ENCODE measurements at regions not wholly inside any gene's neighbourhood (a gene's known extent, or its start where the extent isn't known, plus 50 kb on each side); places are given as distances from the start of the nearest gene placed in this dataset.

DNA sequence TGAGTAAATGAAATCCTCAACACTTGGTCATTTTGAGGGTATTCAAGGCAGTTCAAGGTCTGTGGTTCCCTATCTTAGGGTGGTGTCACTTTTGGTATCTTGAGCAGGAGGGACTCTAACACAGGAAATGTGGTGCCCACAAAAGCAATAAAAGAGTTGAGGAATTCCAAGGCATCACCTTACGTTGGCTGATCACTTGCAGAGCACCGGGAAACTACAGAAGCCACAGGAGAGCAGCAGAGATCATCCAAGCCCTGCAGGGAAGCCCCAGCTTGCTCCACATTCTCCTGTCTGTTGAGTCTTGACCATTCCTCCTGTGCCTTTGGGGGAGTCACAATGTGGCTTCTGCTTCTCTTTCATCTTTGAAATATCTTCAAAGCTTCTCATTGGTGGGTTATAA lies 565.8 kb upstream of the ADARB2 start:
- no peak for DNase-seq

DNA sequence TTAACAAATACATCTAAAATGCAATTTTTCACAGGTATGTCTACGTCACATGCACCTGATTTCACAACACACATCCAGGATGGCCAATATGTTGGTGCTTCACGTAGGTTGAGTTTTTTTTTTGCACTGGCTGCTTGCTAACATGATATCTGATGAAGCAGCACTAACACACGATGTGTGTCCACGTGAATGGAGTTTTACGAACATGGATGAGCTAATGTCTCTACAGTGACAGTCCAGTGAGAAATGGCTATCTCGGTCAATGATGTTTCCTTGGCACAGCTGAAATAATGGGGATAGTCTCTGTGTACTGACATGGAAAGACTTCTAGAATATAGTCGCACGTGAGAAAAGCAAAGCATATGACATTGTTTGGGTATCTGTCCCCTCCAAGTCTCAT lies 563.9 kb upstream of the ADARB2 start:
- DNase-seq, result no peak

DNA sequence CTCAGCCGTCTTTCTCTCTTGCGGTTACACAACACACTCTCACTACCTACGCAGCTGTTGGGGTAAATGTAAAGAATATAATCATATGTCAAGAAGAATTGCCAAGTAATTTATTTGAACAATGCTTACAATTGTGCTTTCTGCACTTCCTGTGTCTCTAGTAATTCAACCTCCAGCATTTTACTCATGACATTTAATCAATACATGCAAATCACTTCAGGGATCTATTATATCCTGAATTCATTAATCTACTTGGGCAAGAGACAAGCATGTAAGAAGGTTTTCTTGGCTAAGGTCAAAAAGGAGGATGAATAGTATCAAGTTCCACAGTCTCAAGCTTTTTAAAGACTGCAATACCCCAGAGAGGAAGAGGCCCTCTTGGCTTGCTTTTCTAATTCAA lies 562.9 kb upstream of the ADARB2 start:
- no peak for DNase-seq

DNA sequence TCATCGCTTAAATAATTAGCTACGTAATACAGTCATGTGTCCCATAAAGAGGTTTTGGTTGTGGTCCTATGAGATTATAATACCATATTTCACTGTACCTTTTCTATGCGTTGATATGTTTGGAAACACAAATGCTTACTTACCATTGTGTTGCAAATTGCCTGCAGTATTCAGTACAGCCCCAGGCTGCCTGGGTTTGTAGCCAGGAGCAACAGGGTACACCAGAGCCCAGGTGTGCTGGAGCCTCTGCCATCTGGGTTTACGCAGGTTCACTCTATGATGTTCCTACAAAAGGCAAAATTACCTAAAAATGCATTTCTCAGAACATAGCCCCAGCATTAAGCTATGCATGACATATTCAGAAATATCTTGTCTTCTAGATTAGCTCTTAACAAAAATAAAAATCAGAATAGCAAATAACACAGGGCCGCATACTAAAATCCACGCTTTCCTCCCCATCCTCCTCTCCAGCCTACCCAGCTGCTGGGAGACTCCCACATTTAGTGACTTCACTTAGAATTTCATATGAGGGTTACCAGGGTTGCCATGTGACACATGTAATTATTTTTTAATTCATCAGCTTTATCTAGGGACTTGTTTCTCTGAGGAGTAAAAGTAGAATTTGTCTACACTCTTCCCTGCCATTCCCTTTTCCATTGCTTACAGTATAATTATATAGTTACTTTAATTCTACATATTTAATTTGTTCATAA lies 559.0 kb upstream of the ADARB2 start:
- no peak for DNase-seq

DNA sequence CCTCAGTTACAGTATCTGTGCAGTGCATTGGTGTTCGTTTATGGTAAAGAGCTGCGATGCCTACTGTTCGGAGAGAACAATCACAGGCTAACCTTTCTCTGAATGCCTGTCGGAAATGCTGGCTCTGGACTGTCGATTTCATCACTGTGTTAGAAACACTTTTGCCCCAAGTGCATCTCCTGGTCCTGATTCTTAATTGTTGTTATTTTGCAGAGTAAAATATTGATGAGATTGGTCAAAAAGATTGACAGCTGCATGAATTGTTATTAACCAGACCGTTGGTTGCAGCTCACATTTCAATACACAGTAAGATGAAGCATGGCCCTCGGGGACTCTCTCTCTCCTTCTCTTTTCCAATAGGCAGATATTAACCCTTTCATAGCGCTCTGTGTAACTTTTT lies 557.4 kb upstream of the ADARB2 start:
- DNase-seq, result no peak

DNA sequence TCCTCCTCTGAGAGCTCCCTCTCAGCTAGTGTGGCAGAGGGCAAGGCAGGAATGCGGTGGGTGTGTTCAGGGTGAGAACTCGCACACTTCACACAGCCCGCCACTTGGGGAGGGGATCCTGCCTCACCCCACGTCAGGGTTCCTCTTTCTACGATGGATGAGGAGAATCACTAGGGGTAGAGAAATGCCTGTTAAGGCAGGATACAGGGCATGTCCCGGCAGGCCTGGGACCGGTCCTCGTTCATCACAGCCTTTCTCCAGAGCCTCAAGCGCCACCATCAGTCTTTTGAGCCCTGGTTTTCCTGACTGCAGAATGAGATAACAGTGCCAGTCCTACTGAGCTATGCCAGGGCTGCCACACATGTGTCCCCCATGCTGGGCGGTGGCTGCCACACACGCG lies 546.7 kb upstream of the ADARB2 start:
- DNase-seq, result no peak

DNA sequence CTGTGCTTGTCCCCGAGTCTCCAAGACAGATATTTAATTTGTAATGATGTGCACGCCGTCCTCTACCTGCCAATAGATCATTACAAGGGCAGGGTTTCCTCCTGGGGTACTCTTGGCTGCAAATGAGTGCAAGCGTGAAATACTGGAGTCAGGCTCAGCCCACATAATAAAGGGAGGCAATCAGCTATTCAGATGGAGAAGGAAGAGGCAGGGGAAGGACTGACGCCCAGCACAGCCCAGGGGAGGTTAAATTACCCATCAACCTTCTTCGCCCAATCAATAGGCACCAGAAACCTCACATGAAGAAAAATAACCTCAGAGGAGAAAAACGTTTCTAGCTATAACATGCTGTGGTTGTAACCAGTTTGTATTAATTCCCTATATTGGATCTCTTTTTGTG lies 544.9 kb upstream of the ADARB2 start:
- no peak for DNase-seq

DNA sequence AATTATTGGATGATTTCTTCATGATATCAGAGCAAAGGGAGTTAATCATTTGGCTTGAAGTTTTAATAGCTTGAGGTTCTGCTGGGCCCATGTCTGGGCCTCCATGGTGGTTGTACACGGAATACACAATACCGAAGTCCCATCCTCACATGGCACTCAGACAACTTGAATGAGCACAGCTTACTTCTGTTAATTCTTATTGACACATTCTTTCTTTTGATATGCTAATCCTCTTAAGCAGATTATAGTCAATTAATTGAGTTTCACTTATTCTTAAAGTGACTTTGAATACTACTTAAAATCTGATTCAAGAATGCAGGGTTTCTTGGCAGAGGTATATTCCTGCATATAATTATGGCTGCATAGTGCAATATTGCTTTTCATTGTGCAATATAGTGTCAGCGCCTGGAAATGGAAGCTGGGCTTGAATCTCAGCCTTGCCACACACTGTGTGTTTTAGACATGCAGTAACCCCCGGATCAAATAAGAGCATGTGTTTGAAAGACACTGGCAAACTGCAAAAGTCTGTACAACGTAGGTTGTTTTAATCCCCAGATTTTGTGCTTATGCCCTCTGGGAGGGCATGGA lies 543.5 kb upstream of the ADARB2 start:
- DNase-seq, result no peak

DNA sequence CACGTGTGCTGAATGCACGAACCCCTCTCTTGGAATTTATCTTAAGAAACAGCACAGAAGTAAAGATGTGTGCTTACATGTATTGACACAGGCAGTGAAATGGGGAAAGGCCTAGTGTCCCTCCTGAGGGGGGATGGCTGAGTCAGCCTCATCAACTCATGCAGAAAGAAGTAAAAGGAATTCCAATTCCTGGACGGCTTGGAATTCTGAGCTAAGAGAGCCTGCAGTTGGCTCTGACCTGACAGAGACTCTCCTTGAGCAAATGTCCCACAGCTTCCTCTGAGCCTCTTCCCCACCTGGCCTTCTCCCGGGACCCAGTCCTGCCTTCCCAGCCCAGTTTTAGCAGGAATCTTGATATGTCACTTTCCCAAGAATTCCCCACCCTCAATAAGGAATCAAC lies 542.4 kb upstream of the ADARB2 start:
- no peak for DNase-seq

DNA sequence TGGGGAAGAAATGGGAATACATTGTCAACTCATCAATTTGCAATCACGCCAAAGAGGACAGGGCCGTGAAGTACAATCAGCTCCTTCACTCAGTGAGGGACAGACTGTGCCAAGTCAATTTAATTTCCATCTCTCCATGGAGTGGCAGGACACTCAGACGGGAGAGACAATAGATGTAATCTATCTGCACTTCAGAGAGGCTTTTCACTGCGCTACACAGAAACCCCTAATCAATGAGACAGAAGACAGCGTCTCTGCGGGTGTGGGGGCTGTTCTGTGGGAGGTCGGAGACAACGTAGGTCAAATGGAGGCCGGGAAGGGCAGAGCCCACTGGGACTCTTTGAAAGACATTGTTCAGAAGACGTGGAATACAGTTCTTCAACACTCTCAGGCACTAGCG lies 541.0 kb upstream of the ADARB2 start:
- DNase-seq, result no peak

DNA sequence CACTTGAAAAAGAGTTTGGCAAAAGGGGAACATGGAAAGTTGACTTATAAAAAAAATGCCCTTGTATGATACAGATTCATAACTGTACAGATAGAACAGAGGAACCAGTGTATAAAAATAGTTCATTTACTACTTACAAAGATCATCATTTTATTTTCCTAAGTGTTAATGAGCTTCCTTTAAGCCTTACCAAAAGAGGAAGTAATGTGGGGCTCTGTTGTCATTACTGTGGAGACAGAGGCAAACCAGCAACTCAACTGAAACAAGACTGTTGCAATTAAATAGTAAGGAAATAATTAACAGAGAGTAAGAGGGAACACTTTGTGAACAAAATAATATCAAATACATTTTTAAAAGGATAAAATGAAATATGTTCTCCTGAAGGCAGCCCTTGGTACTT lies 526.2 kb upstream of the ADARB2 start:
- no peak for DNase-seq

DNA sequence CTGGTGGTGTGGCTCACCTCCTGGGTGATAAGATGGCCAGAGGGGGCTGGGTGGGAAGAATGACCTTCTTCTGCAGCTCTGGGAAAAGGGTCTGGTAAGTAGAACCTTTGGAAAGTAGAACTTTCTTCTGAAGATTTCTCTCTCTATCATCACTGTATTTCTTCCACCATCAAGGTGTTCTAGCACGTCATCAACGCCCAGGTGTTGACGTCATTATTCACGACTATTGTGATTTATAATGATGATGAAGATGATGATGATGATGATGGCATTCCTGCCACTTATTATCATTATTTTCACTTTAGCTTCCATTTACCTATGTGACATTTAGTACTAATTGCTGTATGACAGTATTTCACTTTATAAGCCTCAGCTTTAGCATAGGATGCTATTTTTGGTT lies 525.6 kb upstream of the ADARB2 start:
- DNase-seq, result no peak

DNA sequence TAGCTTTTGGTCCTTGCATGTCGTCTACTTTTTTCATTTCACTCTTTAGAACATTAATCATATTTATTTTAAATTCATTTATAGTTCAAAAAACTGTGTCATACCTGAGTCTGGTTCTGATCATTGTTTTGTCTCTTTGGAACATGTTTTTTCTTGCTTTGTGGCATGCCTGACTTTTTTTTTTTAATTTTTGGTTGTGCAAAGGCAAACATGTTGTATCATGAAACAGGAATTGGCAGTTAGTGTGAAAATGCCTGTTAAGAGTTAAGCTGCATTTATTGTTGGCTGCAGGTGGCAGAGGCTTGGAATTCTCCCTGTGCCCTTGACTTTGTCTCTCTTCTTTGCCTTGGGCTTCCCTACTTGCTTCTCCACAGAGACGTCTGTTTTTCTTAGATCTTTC lies 525.0 kb upstream of the ADARB2 start:
- no peak for DNase-seq

DNA sequence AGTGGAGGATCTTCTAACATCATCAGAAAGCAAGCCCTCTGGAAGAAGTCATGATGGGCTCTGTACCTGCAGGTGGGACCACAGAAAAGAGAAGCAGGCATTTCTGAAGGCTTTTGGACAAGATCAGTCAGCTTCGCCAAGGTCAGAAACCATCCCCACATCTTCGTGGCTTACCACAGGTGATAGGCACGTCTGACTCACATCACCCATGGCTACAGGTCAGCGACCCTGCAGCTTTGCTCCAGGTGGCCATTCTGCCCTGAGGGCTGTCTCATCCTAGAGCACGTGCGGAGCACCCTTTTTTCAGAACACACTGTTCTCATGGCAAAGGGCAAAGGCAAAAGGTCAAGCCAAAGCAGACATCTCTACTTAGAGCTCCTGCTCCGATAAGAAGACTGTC lies 518.9 kb upstream of the ADARB2 start:
- DNase-seq, result no peak

DNA sequence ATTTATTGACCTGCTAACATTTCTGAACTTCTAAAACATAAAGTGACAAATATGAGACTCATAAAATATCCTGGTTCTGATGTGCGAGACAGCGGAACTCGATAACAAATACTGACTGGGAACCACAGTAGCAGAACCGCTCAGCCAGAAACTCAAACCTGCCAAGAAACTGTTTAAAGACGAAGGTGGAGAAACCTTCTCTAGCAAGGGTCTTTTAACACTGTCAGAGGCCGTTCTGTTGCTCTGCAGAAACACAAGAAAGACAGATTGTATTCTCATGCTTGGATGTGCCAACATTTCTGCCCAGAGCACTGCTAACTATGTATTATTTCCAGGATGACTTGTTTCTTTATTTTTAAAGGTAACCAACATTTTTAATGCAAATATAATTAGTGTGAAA lies 514.8 kb upstream of the ADARB2 start:
- DNase-seq, result no peak

DNA sequence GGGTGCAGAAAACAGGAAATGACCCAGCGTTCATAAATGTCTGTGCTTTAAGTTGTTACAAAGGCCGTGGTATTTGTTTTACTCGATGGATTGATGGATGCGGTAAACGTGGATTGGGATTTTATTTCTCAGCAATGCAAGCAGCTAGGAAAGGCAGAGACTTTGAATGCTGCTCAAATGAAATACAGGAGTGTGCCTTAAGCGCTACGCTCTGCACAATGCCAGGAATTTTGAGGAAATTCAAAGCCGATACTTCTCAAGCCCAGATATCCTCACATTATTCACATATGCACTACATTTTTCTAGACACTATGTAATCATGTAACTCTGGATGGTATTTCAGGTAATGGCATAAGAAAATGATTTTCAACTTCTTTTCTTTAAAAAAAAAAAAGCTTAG lies 514.3 kb upstream of the ADARB2 start:
- no peak for DNase-seq

DNA sequence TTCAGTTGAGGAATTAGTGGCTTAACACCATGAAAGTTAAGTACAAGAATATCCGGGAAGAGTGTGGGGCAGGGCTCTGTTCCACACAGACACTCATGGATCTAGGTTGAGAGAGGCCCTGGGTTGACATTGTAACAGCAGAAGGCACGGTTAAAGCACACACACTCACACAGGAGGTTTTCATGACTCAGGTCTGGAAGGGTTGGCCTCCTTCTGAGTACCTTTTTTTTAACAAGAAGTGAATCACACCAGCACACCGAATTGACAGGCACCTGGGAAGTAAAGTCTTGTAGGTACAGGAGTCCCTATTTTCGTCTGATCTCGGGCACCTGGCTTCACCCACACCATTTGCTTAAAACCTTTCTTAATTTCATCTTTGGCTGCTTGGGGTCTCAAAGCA lies 509.4 kb upstream of the ADARB2 start:
- DNase-seq, result no peak

DNA sequence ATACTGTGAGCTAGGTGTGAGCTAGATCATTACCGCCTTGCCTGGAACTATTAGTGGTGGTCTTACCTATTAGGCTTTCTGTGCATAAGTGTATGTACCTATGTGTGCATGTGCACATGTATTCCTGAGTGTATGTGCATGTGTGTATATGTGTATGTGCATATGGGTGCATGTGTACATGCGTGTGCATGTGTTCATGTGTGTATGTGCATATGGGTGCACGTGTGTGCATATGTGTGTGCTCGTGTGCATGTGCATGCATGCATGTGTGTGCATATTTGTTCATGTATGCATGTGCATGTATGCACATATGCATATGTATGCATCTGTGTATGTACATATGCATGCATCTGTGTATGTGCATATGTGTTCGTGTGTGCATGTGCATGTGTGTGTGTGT lies 508.3 kb upstream of the ADARB2 start:
- no peak for DNase-seq

DNA sequence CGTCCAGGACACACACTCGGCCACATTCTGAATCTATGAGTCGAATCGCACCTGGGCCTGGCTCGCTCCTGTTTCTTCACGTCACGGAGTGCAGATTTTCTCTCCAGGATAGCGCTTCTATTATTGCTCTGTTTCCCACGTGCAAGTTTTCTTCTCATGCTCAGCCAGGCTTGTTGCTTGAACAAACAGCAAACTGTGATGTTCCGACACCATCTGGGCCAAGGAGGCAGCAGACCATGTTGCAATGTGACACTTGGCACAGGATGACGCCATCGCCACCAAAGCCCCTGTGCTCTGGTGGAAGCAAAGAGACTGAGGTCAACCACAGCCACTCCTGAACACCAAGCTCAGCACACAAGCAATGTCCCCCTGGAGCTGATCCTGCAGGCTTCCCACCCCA lies 507.1 kb upstream of the ADARB2 start:
- no peak for DNase-seq

DNA sequence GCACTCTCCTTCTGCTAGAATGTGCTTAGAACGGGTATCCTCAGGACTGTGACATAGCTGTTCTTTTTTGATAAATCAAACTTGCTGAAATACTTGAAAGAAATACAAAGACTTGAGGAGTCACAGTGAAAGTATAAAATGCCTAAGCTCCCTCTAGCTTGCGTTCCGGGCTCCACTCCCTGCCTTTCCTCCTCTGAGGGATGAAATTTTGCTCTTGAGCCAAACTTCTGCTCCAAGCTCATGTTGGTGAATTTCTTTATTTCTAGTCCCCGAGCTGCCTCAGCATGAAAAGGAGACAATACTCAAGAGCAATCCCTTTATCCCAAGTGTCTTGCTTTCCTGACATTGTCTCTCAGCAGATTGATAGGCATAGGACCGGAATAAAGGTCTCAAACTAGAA lies 499.6 kb upstream of the ADARB2 start:
- DNase-seq, result no peak

DNA sequence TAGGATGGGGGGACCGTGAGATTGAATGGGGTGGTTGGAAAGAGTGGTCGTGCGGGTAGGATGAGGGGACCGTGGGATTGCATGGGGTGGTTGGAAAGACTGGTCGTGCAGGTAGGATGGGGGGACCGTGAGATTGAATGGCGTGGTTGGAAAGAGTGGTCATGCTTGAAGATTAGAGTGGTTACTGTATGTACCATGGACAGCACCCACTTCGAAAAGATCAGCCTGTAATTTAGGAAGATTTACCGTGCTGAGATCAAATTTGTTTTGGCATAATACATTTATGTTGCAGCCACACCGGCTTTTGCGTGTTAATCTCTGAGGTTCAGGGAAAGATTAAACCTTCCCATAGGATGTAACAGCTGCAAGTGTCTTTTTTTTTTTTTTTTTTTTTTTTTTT lies 495.2 kb upstream of the ADARB2 start:
- no peak for DNase-seq

DNA sequence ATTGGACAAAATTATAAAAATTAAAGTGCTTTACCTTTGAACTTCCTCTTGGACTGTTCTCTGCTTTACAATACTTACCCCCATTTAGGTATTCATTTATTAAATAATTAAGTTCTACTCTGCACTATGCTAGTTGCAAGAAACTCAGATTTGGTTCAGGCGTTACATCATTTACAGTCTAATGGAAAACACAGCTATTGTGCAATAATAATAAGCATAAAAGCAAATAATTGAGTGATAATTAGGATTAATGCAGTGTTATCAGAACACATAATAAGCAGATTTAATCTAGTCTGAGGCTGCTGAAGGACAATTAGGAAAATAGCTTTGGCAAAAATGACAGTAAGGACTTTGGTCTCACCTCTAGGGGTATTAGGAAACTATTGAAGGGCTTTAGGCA lies 493.2 kb upstream of the ADARB2 start:
- DNase-seq, result no peak

DNA sequence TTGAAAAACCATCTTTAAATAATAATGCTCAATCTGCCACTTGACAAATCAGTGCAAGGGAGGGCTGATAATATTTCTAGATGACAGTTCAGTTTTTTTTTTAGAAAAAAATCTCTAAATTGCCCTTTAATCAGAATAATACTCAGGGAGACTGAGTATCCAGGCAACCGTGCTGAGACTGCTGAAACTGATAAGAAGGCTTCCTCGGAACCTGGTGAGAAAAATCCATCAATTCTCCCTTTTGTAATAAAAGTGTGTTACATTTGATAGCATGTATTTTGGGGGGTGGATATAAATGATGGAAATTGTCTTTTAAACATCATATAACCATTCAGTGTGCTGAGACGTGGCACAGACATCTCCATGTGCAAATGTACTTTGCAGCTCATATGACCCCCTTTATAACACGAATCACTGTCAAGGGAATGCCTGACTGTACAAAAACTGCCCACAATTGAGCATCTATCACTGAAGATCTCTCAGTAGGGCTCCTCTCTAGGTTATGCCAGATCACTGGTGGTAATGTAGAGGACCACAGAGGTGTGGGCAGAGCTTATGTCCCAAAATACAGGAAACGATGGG lies 491.1 kb upstream of the ADARB2 start:
- DNase-seq, result no peak

DNA sequence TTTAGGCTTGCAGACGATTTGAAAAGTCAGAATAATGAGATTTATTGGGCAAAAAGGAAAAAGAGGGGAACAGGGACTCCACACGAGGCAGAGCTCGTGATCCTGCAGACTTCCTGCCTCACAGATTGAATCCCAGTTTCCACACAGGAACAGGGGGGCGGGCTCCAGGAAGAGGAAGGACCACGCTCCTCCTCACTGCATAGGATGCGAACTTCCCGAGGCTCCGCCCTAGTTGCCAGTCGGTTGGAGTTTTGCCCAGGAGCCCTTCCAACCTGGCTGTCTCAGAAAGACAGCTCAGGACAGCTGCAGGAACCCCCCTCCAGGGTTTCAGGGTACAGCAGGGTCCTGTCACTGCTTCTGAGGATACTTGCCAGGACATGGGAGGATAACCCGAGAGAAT lies 488.3 kb upstream of the ADARB2 start:
- no peak for DNase-seq
